GM12878 (cell line): ENCODE measurements at regions not wholly inside any gene's neighbourhood (a gene's known extent, or its start where the extent isn't known, plus 50 kb on each side); places are given as distances from the start of the nearest gene placed in this dataset.

Experiments used
- ATAC-seq: fragments of 200-7000 bp; cut with Tn5 transposase; 3 replicates; pipeline ENCODE4 v1.9.1; 2020; ENCODE audit warnings: mild to moderate bottlenecking, moderate library complexity
- BruUV-seq: library from RNA; stranded (reverse); fragments of 400-500 nt; replicated peaks from 2 replicates; lab custom pipeline; 2021; lab: Mats Ljungman, UMichigan
- CTCF ChIA-PET: fragments of 300-600 bp; sonication (Branson Sonifier 250); formaldehyde crosslinking; extraction: SDS; loops from one replicate; lab custom pipeline; 2021; ENCODE audit warnings: inconsistent platforms; lab: Yijun Ruan, JAX
- POLR2A ChIA-PET: fragments of 350-600 bp; formaldehyde crosslinking; extraction: SDS; loops from one replicate; lab custom pipeline; 2021; ENCODE audit warnings: inconsistent platforms; lab: Charles Lee
- RAD21 ChIA-PET: fragments of 300-600 bp; sonication (Branson Sonifier 250); formaldehyde crosslinking; loops from one replicate; lab custom pipeline; 2023; ENCODE audit warnings: antibody characterized with exemption; ENCODE audit not compliant: unreplicated experiment; lab: Charles Lee
- SMC1A ChIA-PET: fragments of 300-600 bp; sonication (Branson Sonifier 250); formaldehyde crosslinking; loops from one replicate; lab custom pipeline; 2023; ENCODE audit not compliant: unreplicated experiment, uncharacterized antibody; lab: Charles Lee
- DNase-seq: peaks from one replicate; pipeline ENCODE4 v3.0.0-alpha.2; 2011; ENCODE audit warnings: low read depth, low spot score
- FAIRE-seq: peaks from 3 replicates; lab custom pipeline; 2011; peaks lifted over from hg19 to GRCh38; lab: Jason Lieb, UNC
- H2AFZ ChIP-seq: 2 replicates; pipeline ENCODE4 v1.6.0; 2011; ENCODE audit warnings: low read depth, low read length, control low read depth; ENCODE audit not compliant: control insufficient read depth
- H3K27ac ChIP-seq: 2 replicates; pipeline ENCODE4 v1.5.1; 2011; ENCODE audit warnings: control low read depth; ENCODE audit not compliant: control insufficient read depth, insufficient read depth
- H3K27me3 ChIP-seq, 2 experiments: replicated peaks in 1 of 2; 2 replicates each; pipeline versions ENCODE4 v1.6.0 to v1.6.1; 2011; ENCODE audit warnings: low read length in 1 of 2; ENCODE audit not compliant: control insufficient read depth in 2 of 2, insufficient read depth in 2 of 2
- H3K36me3 ChIP-seq, 2 experiments: 2 replicates each; pipeline ENCODE4 v1.5.1; 2011; ENCODE audit warnings: low read length in 1 of 2; ENCODE audit not compliant: control insufficient read depth in 2 of 2, insufficient read depth in 2 of 2
- H3K4me1 ChIP-seq: 2 replicates; pipeline ENCODE4 v1.6.1; 2011; ENCODE audit warnings: mild to moderate bottlenecking, low read length, moderate library complexity, mixed read lengths; ENCODE audit not compliant: control insufficient read depth, insufficient read depth
- H3K4me2 ChIP-seq: 2 replicates; pipeline ENCODE4 v1.6.0; 2011; ENCODE audit warnings: control low read depth; ENCODE audit not compliant: control insufficient read depth, insufficient read depth
- H3K4me3 ChIP-seq: fragments of 200-600 bp; sonication (generic); 2 replicates; pipeline ENCODE4 v1.5.1; 2016
- H3K79me2 ChIP-seq: 2 replicates; pipeline ENCODE4 v1.6.0; 2011; ENCODE audit warnings: low read length; ENCODE audit not compliant: control insufficient read depth, insufficient read depth
- H3K9ac ChIP-seq: 2 replicates; pipeline ENCODE4 v1.8.0; 2011; ENCODE audit warnings: low read length, control low read depth, mixed read lengths; ENCODE audit not compliant: control insufficient read depth, insufficient read depth
- H3K9me3 ChIP-seq: replicated peaks from 3 replicates; pipeline ENCODE4 v1.5.1; 2011; ENCODE audit warnings: mild to moderate bottlenecking, low read length; ENCODE audit not compliant: control insufficient read depth, insufficient read depth
- H4K20me1 ChIP-seq: 2 replicates; pipeline ENCODE4 v1.6.0; 2011; ENCODE audit not compliant: control insufficient read depth, insufficient read depth
- E4F1 ChIP-seq: fragments of 450-650 bp; IDR thresholded peaks from 2 replicates; pipeline ENCODE4 v1.6.1; 2018; ENCODE audit warnings: borderline replicate concordance, mild to moderate bottlenecking; ENCODE audit not compliant: partially characterized antibody
- EP300 ChIP-seq, 2 experiments: fragments of 150-350 bp in 1 of 2; IDR thresholded peaks; 2 replicates each; pipeline ENCODE4 v1.6.1; 2011 to 2012; ENCODE audit warnings: low read depth in 2 of 2, low read length in 2 of 2, borderline replicate concordance in 1 of 2, improper control_type of control experiment in 1 of 2, inconsistent platforms in 1 of 2; ENCODE audit not compliant: control insufficient read depth in 1 of 2
- MTA2 ChIP-seq: fragments of 450-650 bp; IDR thresholded peaks from 2 replicates; pipeline ENCODE4 v1.6.1; 2016; ENCODE audit warnings: low read depth, mild to moderate bottlenecking, moderate library complexity
- NR2C1 ChIP-seq: fragments of 450-650 bp; IDR thresholded peaks from 2 replicates; pipeline ENCODE4 v1.6.1; 2017; ENCODE audit warnings: antibody characterized with exemption, mild to moderate bottlenecking, moderate library complexity
- NR2F1 ChIP-seq: fragments of 450-650 bp; conservative IDR thresholded peaks from 2 replicates; pipeline ENCODE4 v1.6.1; 2017; ENCODE audit warnings: mild to moderate bottlenecking
- NRF1 ChIP-seq: conservative IDR thresholded peaks from 2 replicates; pipeline ENCODE4 v1.6.1; 2011; ENCODE audit warnings: mild to moderate bottlenecking, low read depth, low read length, improper control_type of control experiment
- PAX5 ChIP-seq: IDR thresholded peaks from 2 replicates; pipeline ENCODE4 v1.6.1; 2011; ENCODE audit warnings: low read depth, low read length, borderline replicate concordance
- POLR2AphosphoS2 ChIP-seq: IDR thresholded peaks from 2 replicates; pipeline ENCODE4 v1.6.1; 2011; ENCODE audit warnings: low read depth, mild to moderate bottlenecking, low read length, improper control_type of control experiment, moderate library complexity
- POLR2AphosphoS5 ChIP-seq: IDR thresholded peaks from 2 replicates; pipeline ENCODE4 v1.6.1; 2011; ENCODE audit warnings: mild to moderate bottlenecking, low read length, inconsistent platforms
- RAD21 ChIP-seq: IDR thresholded peaks from 2 replicates; pipeline ENCODE4 v1.6.1; 2011; ENCODE audit warnings: mild to moderate bottlenecking, low read depth, low read length, moderate library complexity; ENCODE audit not compliant: insufficient read depth
- SIN3A ChIP-seq: IDR thresholded peaks from 2 replicates; pipeline ENCODE4 v1.6.1; 2012; ENCODE audit warnings: low read depth, low read length, improper control_type of control experiment
- SUPT20H ChIP-seq: IDR thresholded peaks from 2 replicates; pipeline ENCODE4 v1.6.1; 2011; ENCODE audit warnings: low read depth, mild to moderate bottlenecking, low read length, moderate library complexity, borderline replicate concordance; ENCODE audit not compliant: control insufficient read depth
- YBX1 ChIP-seq: fragments of 450-650 bp; IDR thresholded peaks from 2 replicates; pipeline ENCODE4 v1.6.1; 2016; ENCODE audit warnings: antibody characterized with exemption
- YY1 ChIP-seq: IDR thresholded peaks from 2 replicates; pipeline ENCODE4 v1.6.1; 2011; ENCODE audit warnings: low read depth, mild to moderate bottlenecking, low read length
- WGBS: methylation state at CpG from one replicate; pipeline ENCODE4 v1.1.6; 2016; ENCODE audit warnings: low lambda C conversion rate; ENCODE audit not compliant: insufficient replicate concordance, insufficient coverage; ENCODE audit errors: missing lambda C conversion rate; 5-methylcytosine and 5-hydroxymethylcytosine counted together
- in situ Hi-C: fragments of 300-500 bp; cut with MboI; formaldehyde crosslinking; loops from 9 replicates; pipeline ENCODE4 v1.14.3; 2018; ENCODE audit warnings: mixed read lengths
- intact Hi-C: fragments of 100-400 bp; cut with micrococcal nuclease; formaldehyde crosslinking; loops from one replicate; pipeline ENCODE4 v1.14.2; 2022; ENCODE audit not compliant: unreplicated experiment

- Histone ChIP-seq H3K36me3 (no peaks in the 10 kb centered on the region), H3K4me1 (no peaks in the 10 kb centered on the region), H3K27ac (no peak overlapping the region), H3K9ac (no peak overlapping the region), H3K27me3 (no peaks in the 10 kb centered on the region), H3K9me3 (no peaks in the 10 kb centered on the region), H3K79me2 (no peaks in the 10 kb centered on the region), H4K20me1 (no peaks in the 10 kb centered on the region), H3K4me3 (no peak overlapping the region), H3K4me2 (no peak overlapping the region), H2AFZ (no peak overlapping the region)
- no peak for FAIRE-seq
- RAD21 ChIA-PET = no interaction called here
- 0% methylated on average over 1 of the region's 1 CpG for WGBS
- SMC1A ChIA-PET = no interaction called here
- POLR2A ChIA-PET = no interaction called here
- no peak for DNase-seq
- TF ChIP-seq RAD21 (no peak), POLR2AphosphoS5 (no peak), YY1 (no peak), NR2C1 (no peak), EP300 (IDR thresholded peaks at IDR 0.05; ENCODE audit: borderline replicate concordance in 1 of 2, control insufficient read depth in 1 of 2, low read depth in 2 of 2, low read length in 2 of 2) (no peak), SUPT20H (no peak), NR2F1 (no peak), E4F1 (no peak), PAX5 (no peak), MTA2 (no peak), POLR2AphosphoS2 (no peak), NRF1 (no peak), SIN3A (no peak), YBX1 (no peak)
- no peak for ATAC-seq
- CTCF ChIA-PET = no interaction called here
- BruUV-seq = no TSS peak
- intact Hi-C loops (no loop called here), in situ Hi-C loops (no loop called here)
Measured at GRCh38 chr13:55705526-55705925, 1435.2 kb upstream of the PRR20A start.
